GM21717 (cell line): ENCODE measurements at regions not wholly inside any gene's neighbourhood (a gene's known extent, or its start where the extent isn't known, plus 50 kb on each side); places are given as distances from the start of the nearest gene placed in this dataset.

Experiments used
- ATAC-seq: cut with Tn5 transposase; IDR thresholded peaks from one replicate; pipeline ENCODE4 v1.9.1; 2021; ENCODE audit warnings: mild to moderate bottlenecking, moderate library complexity; ENCODE audit not compliant: unreplicated experiment

DNA sequence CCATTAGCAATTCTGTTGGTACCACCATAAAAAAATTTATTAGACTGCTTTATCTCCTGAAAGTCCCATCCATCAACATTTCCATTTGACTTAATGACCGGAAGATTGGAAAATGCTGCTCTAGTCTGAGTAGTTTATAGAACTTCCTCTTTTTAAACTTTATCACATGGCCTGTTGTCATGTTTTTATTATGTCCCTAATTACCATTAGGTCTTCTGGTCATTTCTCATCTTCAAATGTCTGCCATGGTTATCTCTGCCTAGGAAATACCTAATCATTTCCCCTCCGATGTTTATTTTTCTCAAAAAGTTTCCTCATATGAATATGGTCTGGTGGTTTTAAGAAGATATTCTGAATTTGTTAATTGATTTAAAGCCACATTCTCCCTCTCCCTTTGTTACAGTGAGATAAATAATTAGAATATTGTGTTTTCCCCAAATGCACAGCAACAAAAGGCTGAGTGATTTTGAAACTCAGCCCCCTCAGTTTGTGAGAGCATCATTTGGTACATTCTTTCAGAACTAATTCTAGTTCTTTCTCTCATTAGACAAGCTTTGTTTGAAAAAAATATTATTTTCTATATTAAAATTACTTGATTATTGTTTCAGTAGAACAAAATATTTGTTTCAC lies 317.1 kb upstream of the ST6GAL2 start:
- ATAC-seq = no peak

GRCh38 chr2:107215401-107216350 lies 329.7 kb upstream of the ST6GAL2 start:
- ATAC-seq = no peak

GRCh38 chr2:107218208-107218607 lies 332.2 kb upstream of the ST6GAL2 start:
- no peak for ATAC-seq

DNA sequence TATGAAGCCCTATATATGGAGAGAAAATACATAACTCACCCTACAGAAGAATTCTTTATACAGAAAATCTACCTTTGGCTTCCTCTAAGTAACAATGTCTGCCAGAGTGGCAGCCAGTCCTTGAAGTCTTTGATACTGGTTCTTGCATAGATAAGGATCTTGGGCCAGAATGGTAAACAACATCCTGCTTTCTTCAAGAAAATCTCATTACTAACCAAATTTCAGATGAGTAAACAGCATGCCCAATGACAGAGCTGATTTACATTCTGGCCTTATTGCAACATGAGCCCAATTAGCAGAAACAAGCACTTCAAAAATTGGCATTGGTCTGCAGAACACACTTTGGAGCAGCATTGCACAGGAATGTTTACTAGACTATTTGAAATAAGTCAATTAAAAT lies 336.5 kb upstream of the ST6GAL2 start:
- no peak for ATAC-seq

DNA sequence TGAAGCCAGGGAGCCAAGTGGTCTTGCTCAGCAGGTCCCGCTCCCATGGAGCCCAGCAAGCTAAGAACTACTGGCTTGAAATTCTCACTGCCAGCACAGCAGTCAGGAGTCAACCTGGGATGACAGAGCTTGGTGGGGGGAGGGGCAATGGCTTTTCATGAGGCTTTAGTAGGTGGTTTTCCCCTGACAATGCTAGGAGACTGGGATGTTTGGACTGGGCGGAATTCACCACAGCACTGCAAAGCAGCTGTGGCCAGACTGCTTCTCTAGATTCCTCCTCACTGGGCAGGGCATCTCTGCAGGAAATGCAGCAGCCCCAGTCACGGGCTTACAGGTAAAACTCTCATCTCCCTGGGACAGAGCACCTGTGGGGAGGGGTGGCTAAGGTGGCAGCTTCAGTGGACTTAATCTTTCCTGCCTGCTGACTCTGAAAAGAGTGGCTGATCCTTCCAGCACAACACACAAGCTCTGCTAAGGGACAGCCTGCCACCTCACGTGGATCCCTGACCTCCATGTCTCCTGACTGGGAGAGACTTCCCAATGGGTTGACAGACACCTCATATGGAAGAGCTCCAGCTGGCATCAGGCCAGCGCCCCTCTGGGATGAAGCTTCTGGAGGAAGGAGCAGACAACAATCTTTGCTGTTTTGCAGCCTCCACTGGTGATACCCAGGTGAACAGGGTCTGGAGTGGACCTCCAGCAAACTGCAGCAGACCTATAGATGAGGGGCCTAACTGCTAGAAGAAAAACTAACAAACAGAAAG lies 349.7 kb upstream of the ST6GAL2 start:
- ATAC-seq = no peak

DNA sequence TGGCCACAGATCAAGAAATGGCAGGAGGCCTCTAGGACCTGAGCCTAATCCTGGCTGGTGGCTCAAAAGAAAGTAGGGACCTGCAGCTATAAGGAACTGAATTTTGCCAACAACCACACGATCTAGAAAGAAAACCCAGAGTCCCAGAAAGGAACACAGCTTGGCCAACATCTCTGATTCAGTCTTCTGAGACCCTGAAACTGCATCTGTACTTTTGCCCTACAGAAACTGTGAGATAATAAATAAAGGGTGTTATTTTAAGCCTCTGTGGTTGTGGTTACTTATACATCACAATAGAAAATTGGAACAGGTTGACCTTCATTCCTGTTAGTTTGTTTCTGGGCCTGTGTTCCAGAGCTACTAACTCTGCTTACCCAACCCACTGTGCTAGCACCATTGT lies 356.8 kb upstream of the ST6GAL2 start:
- no peak for ATAC-seq

DNA sequence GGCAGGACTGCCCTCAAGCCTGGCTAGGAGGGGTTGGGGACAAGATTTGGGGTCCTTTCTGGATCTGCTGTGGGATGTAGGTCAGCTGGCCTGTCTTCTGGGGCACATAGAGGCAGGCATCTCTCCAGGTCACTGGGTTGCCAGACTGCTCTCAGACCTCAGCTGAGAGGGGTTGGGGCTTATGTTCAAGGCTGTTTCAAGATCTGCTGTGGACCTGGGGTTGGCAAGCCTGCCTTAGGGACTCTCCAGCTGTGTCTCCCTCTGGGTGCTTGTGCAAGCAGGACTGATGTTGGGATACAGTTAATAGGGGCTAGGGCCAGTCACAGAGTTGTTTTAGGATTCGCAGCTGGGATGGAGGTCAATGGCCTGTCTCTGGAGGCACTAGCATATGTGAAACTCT lies 363.0 kb upstream of the ST6GAL2 start:
- ATAC-seq = no peak

- ATAC-seq = no peak
Measured at GRCh38 chr2:107255744-107256143, 369.8 kb upstream of the ST6GAL2 start.

GRCh38 chr2:107258531-107259407 lies 372.8 kb upstream of the ST6GAL2 start:
- ATAC-seq = no peak

DNA sequence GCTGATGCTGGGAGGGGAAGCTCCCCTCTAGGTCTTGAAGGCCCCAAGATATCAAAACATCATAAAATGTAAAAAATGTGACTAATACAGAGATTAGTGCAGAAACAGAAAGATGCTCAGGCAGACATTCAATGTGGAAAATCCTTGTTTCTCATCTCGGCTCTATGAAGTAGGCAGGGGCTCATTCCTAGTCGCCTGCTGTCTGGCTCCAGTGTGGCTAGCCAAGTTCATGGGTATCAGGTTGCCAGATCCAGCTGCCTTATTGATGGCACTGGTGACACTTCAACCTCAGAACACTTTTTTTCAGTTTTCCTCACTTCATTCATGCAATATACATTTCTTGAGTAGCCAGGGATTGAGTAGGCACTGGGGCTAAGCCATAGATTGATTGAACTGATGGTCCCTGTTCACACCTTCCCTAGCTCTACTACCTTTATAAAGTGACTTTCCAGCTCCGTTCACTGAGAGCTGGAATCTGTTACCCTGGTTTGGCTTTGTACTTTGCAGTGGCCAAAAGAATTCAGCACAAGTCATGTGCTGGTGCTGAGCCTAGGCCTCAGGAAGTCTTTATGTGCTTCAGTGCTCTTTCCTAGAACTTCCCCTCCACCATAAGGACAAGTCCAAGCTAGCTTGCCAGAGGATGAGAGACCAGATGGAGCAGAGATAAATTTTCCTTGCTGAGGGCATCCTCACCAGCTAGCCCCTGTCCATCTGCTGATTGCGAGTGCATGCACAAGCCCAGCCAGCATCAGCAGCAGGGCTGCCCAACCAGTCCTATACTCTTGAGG lies 373.6 kb upstream of the ST6GAL2 start:
- no peak for ATAC-seq

- ATAC-seq = no peak
Measured at GRCh38 chr2:107263628-107264027, 377.7 kb upstream of the ST6GAL2 start.

GRCh38 chr2:107264184-107264583 lies 378.2 kb upstream of the ST6GAL2 start:
- no peak for ATAC-seq

DNA sequence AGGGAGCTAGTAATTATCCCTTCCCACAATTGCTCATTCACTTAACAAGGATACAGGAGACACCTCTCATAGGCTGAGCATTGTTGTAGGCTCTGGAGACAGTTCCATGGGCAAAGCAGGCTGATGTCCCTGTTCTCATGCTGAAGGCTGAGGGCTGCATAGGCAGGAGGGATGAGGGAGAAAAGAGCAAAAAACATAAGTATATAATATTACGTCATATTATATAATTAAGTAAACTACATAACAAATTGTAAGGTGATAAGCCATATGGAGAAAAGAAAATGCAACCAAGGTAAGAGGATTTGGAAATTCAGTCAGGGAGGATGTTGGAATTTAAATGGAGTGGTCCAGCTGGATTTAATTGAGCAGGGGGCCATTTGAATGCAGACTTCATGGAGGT lies 380.6 kb upstream of the ST6GAL2 start:
- no peak for ATAC-seq

DNA sequence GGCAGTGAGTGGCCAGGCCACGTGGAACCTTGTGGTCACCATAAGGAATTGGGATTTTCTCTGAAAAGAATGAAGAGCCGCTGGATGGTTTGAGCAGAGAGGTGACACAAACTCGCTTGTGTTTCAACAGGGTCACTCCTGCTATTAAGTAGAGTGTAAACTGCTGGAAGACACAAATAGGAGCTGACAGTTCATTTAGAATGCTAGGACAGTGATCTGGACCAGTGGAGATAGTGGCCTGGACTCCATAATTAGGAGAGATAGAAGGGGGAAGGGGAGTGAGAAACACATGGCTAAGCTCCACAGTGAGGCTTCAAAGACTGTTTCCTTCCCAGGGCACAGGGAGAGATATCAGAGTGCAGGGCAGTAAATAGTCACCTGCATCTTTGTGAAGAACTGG lies 381.1 kb upstream of the ST6GAL2 start:
- ATAC-seq = no peak

GRCh38 chr2:107276034-107276433 lies 390.1 kb upstream of the ST6GAL2 start:
- no peak for ATAC-seq

GRCh38 chr2:107278672-107279071 lies 392.7 kb upstream of the ST6GAL2 start:
- ATAC-seq = no peak

DNA sequence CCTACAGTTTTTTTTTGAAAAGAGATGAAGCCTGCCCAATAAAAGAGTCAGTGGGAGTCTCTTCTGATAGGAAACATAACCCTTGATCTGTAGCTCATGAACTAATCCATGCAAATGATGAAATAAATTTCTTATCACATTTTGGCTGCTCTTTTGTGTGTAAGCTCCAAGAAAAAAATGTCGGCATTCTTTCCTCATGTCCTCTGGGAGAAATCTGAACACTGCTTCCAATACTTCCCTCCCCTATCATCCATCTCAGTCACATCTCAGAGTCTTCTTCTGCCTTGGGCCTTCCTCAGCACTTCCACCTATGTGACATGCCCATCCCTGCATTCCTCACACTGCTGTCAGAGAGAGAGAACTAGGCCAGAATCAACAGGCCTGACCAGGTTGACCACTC lies 395.7 kb upstream of the ST6GAL2 start:
- ATAC-seq = no peak

GRCh38 chr2:107282135-107282534 lies 396.2 kb upstream of the ST6GAL2 start:
- ATAC-seq = no peak

DNA sequence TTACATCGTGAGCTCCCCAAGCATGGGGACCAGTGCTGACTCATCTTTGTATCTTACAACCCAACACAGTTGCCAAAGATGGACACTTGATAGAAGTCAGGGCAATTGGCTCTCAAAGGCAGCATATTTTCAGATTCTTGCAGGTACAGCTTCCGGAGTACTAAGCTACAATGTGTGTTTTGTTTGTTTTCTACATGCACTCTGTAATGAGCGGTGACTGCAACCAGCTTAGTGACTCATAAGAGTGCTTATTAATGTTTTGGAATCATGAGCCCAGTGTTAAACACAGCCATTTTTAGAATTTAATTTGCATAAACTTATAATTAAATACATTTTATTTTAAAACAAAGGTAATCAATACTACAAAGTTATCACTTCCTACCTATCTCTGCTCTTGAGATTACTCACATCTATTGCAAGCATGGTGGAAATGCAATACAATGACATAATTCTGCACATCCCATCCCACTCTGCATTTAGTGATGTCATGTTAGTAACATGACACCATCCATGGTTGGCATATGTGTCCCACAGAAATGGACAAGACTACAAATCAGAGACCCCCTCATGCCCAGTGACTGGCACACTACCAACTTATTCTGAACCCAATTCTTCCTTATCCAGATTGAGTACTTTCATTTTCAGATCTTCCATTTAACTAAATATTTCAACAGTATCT lies 399.8 kb upstream of the ST6GAL2 start:
- ATAC-seq = no peak
